Caco-2 (cell line): ENCODE measurements at regions not wholly inside any gene's neighbourhood (a gene's known extent, or its start where the extent isn't known, plus 50 kb on each side); places are given as distances from the start of the nearest gene placed in this dataset.

Experiments
- BruUV-seq: library from RNA; stranded (reverse); fragments of 400-500 nt; replicated peaks from 2 replicates; lab custom pipeline; 2021; lab: Mats Ljungman, UMichigan
- CTCF ChIA-PET: fragments of 300-600 bp; sonication (Branson Sonifier 250); formaldehyde crosslinking; loops from one replicate; lab custom pipeline; 2022; ENCODE audit warnings: antibody characterized with exemption; lab: Charles Lee
- POLR2A ChIA-PET: fragments of 300-600 bp; sonication (Branson Sonifier 250); formaldehyde crosslinking; loops from one replicate; lab custom pipeline; 2022; ENCODE audit warnings: antibody characterized with exemption; lab: Charles Lee
- DNase-seq, 2 experiments: peaks; one replicate each; pipeline versions ENCODE4 v3.0.0 to v3.0.0-alpha.2; 2020 to 2022
- H3K27me3 ChIP-seq: replicated peaks from 2 replicates; pipeline ENCODE4 v1.6.0; 2011; ENCODE audit warnings: low read length; ENCODE audit not compliant: control insufficient read depth, insufficient read depth
- H3K36me3 ChIP-seq: 2 replicates; pipeline ENCODE4 v1.5.1; 2011; ENCODE audit warnings: low read length; ENCODE audit not compliant: control insufficient read depth, insufficient read depth
- H3K4me1 ChIP-seq: fragments of 250-450 bp; sonication (Bioruptor Pico); 2 replicates; pipeline ENCODE4 v1.5.1; 2020; ENCODE audit warnings: mild to moderate bottlenecking
- H3K4me3 ChIP-seq: 2 replicates; pipeline ENCODE4 v1.5.1; 2011; ENCODE audit warnings: low read depth, mild to moderate bottlenecking, control low read depth, low read length
- H3K9me3 ChIP-seq: fragments of 250-450 bp; sonication (Bioruptor Pico); 2 replicates; pipeline ENCODE4 v1.5.1; 2020; ENCODE audit warnings: mild to moderate bottlenecking, moderate library complexity
- H3K27ac Mint-ChIP-seq: one replicate; pipeline ENCODE4 v1.8.0; 2022; ENCODE audit warnings: mixed read lengths; ENCODE audit not compliant: unreplicated experiment
- H3K27me3 Mint-ChIP-seq: one replicate; pipeline ENCODE4 v1.8.0; 2022; ENCODE audit warnings: mixed read lengths; ENCODE audit not compliant: insufficient read depth, unreplicated experiment
- H3K36me3 Mint-ChIP-seq: one replicate; pipeline ENCODE4 v1.8.0; 2022; ENCODE audit warnings: mild to moderate bottlenecking, mixed read lengths; ENCODE audit not compliant: insufficient read depth, unreplicated experiment
- H3K4me1 Mint-ChIP-seq: one replicate; pipeline ENCODE4 v1.8.0; 2022; ENCODE audit warnings: low read depth, mixed read lengths; ENCODE audit not compliant: unreplicated experiment
- H3K4me3 Mint-ChIP-seq: one replicate; pipeline ENCODE4 v1.8.0; 2022; ENCODE audit warnings: mild to moderate bottlenecking, moderate library complexity, mixed read lengths; ENCODE audit not compliant: unreplicated experiment
- H3K9me3 Mint-ChIP-seq: one replicate; pipeline ENCODE4 v1.8.0; 2022; ENCODE audit warnings: mixed read lengths; ENCODE audit not compliant: unreplicated experiment
- intact Hi-C: fragments of 100-400 bp; cut with micrococcal nuclease; formaldehyde crosslinking; loops from one replicate; pipeline ENCODE4 v1.10.0; 2022; ENCODE audit not compliant: unreplicated experiment
- TF ChIP-seq, protein P1 (sequence below), 2 experiments: fragments of 200-600 bp in 1 of 2; IDR thresholded peaks; 1 replicate in 1 of 2; 2 replicates in 1 of 2; pipeline versions ENCODE4 v1.5.1 to v1.8.0; 2011 to 2022; ENCODE audit warnings: antibody characterized with exemption in 1 of 2, control low read depth in 1 of 2, inconsistent platforms in 1 of 2, low read depth in 1 of 2, low read length in 1 of 2, mild to moderate bottlenecking in 1 of 2, moderate library complexity in 1 of 2; ENCODE audit not compliant: insufficient read depth in 1 of 2, severe bottlenecking in 1 of 2, unreplicated experiment in 1 of 2

DNA sequence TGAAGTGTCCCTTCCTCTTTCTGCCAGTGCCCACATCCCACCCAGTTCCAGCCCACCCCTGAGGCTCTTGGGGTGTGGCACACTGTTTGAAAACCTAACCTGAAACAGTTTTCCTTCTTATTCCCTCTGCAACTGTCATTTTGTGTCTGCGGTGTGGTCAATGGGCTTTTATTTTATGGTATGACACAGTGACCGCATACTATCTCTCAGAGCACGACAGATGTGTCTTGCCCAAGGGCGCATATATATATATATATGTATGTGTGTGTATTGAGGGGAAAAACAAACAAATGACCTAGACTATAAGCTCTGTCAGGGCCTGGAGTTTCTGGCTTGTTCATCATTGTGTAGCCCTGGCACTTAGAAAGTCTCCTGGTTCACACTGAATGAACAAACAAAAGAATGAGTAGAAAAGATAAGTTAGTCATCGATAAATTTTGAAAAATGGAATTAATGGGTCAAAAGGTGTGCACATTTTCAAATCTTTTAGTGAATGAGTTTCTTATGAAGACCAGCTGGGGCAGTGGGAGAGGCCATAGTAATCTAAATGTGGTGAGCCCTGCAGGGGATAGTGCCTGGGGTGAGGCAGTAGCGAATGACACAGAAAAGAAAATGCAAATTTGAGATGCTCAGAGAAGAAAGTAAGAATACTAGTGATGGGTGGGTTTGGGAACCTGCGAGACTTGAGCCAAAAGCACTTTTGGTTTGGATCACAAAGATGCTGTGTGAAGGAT lies 198.4 kb downstream of the SNX10 start:
- Histone ChIP-seq H3K4me3 (no peak overlapping the region), H3K9me3 (no peaks in the 10 kb centered on the region), H3K4me1 (no peaks in the 10 kb centered on the region), H3K27me3 (no peaks in the 10 kb centered on the region), H3K36me3 (no peaks in the 10 kb centered on the region)
- H3K27me3 Mint-ChIP-seq, result peaks cover 18% of the 10 kb centered on the region
- no peak for DNase-seq
- BruUV-seq, result no TSS peak
- H3K9me3 Mint-ChIP-seq, result no peaks in the 10 kb centered on the region
- H3K4me3 Mint-ChIP-seq, result no peak overlapping the region
- H3K4me1 Mint-ChIP-seq, result no peaks in the 10 kb centered on the region
- H3K27ac Mint-ChIP-seq, result no peak overlapping the region
- ChIA-PET CTCF (interaction anchor here (0.8 kb wide), 1 partner anchor 113 kb away, joined by 3 read pairs; no protein-coding TSS in a partner anchor), POLR2A (no interaction called here)
- intact Hi-C loops, result no loop called here
- TF ChIP-seq, protein P1, sequence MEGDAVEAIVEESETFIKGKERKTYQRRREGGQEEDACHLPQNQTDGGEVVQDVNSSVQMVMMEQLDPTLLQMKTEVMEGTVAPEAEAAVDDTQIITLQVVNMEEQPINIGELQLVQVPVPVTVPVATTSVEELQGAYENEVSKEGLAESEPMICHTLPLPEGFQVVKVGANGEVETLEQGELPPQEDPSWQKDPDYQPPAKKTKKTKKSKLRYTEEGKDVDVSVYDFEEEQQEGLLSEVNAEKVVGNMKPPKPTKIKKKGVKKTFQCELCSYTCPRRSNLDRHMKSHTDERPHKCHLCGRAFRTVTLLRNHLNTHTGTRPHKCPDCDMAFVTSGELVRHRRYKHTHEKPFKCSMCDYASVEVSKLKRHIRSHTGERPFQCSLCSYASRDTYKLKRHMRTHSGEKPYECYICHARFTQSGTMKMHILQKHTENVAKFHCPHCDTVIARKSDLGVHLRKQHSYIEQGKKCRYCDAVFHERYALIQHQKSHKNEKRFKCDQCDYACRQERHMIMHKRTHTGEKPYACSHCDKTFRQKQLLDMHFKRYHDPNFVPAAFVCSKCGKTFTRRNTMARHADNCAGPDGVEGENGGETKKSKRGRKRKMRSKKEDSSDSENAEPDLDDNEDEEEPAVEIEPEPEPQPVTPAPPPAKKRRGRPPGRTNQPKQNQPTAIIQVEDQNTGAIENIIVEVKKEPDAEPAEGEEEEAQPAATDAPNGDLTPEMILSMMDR (IDR thresholded peaks at IDR 0.05; ENCODE audit: insufficient read depth in 1 of 2, low read depth in 1 of 2, low read length in 1 of 2, severe bottlenecking in 1 of 2, unreplicated experiment in 1 of 2), result no peak
- no peaks in the 10 kb centered on the region for H3K36me3 Mint-ChIP-seq

DNA sequence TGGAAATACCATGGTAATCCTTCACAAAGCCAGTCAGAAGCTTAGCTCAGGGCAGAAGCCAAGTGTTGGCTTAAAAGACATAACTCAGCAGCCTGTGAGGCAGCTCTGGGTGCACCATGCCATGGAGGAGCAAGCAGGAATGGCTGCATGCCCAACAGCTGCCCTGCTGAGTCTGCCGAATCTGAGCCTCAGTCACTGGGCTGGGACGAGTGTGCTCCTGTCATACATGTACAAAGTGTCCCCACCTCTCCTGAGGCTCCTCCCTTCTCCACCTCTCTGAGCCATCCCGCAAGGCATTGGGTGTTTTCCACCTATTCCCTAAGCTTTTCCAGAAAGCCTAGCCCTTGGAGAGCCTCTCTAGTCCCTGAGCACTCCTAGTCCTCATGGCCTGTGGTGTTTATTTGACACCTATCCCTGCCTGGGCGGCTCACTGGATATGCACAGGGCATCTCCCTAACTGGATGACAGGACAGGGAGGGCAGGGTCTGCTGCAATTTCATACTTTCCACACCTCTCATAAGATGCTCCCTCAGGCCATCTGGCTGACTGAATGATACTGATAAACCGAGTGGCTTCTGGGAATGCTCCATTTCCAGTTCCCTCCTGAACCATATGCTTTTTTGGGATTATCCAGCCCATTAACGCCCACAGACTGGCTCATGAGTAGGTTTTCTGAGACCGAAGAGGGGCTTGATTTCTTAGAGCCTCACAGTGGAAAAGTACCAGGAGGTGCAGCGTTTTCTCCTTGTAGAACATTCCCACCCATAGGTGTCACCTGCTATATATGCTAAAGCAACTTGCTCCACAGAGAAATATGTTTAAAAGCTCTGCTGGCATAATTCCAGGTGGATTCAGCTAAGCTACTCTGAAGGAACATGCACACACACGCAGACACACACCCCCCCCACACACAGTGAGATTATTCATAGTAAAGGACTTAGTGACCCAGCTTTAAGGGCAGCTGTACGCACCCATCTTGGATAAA lies 199.3 kb downstream of the SNX10 start:
- H3K4me3 Mint-ChIP-seq, result no peak overlapping the region
- H3K36me3 Mint-ChIP-seq, result no peaks in the 10 kb centered on the region
- ChIA-PET POLR2A (no interaction called here), CTCF (interaction anchor here (0.8 to 1.5 kb wide), 3 partner anchors 10 to 121 kb away, joined by 3 read pairs; no protein-coding TSS in a partner anchor)
- Histone ChIP-seq H3K4me3 (no peak overlapping the region), H3K36me3 (no peaks in the 10 kb centered on the region), H3K4me1 (no peaks in the 10 kb centered on the region), H3K9me3 (no peaks in the 10 kb centered on the region), H3K27me3 (no peaks in the 10 kb centered on the region)
- TF ChIP-seq, protein P1 (IDR thresholded peaks at IDR 0.05; ENCODE audit: insufficient read depth in 1 of 2, low read depth in 1 of 2, low read length in 1 of 2, severe bottlenecking in 1 of 2, unreplicated experiment in 1 of 2), result no peak
- H3K27ac Mint-ChIP-seq, result no peak overlapping the region
- no peaks in the 10 kb centered on the region for H3K4me1 Mint-ChIP-seq
- DNase-seq, result no peak
- H3K9me3 Mint-ChIP-seq, result no peaks in the 10 kb centered on the region
- no TSS peak for BruUV-seq
- intact Hi-C loops, result no loop called here
- H3K27me3 Mint-ChIP-seq, result peaks cover 18% of the 10 kb centered on the region

DNA sequence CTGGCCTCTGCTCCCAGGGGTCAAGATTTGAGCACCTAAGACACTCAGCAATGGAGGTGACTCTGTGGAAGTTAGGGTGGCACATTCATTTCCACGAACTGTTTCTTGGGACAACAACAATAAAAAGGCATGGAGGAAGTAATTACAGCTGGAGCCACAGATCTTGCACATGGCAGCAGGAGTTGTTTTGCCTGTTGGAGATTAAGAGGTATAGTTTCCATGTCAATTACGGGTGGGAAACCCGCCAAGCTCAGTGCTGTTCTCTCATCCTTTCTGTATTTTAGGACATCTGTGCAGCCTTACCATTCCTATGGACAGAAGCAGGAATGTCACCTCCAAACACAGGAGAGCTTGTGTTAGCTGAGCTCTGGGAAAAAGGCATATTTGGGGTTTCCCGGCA lies 201.2 kb downstream of the SNX10 start:
- BruUV-seq, result no TSS peak
- H3K27me3 ChIP-seq, result no peaks in the 10 kb centered on the region
- H3K9me3 Mint-ChIP-seq, result no peaks in the 10 kb centered on the region
- intact Hi-C loops, result no loop called here
- no peaks in the 10 kb centered on the region for H3K36me3 ChIP-seq
- POLR2A ChIA-PET, result no interaction called here
- no peaks in the 10 kb centered on the region for H3K9me3 ChIP-seq
- H3K27me3 Mint-ChIP-seq, result peaks cover 18% of the 10 kb centered on the region
- CTCF ChIA-PET, result no interaction called here
- TF ChIP-seq, protein P1 (IDR thresholded peaks at IDR 0.05; ENCODE audit: insufficient read depth in 1 of 2, low read depth in 1 of 2, low read length in 1 of 2, severe bottlenecking in 1 of 2, unreplicated experiment in 1 of 2), result no peak
- H3K4me1 Mint-ChIP-seq, result no peaks in the 10 kb centered on the region
- no peak overlapping the region for H3K27ac Mint-ChIP-seq
- H3K36me3 Mint-ChIP-seq, result no peaks in the 10 kb centered on the region
- DNase-seq, result no peak
- H3K4me1 ChIP-seq, result no peaks in the 10 kb centered on the region
- H3K4me3 Mint-ChIP-seq, result no peak overlapping the region
- H3K4me3 ChIP-seq, result no peak overlapping the region
